NCI-H2107 treated with DMSO at 0.1 percent for 48 hours (cell line): ENCODE measurements at regions not wholly inside any gene's neighbourhood (a gene's known extent, or its start where the extent isn't known, plus 50 kb on each side); places are given as distances from the start of the nearest gene placed in this dataset.
"Not testable (repeated sequence)": the region's sequence is repeated elsewhere in the genome, so short reads cannot be mapped to it uniquely, and the experiment has no call there.

Experiments
- DNase-seq: peaks from one replicate; lab custom pipeline; 2025; ENCODE audit not compliant: unreplicated experiment; lab: John Stamatoyannopoulos, UW

GRCh38 chr5:25570067-25570583 is 925.3 kb upstream of the CDH10 start:
- DNase-seq = no peak

- no peak for DNase-seq
These were observed 924.3 kb upstream of the CDH10 start for GRCh38 chr5:25568989-25569625.

GRCh38 chr5:25568294-25568693 is 923.5 kb upstream of the CDH10 start:
- DNase-seq = no peak

DNA sequence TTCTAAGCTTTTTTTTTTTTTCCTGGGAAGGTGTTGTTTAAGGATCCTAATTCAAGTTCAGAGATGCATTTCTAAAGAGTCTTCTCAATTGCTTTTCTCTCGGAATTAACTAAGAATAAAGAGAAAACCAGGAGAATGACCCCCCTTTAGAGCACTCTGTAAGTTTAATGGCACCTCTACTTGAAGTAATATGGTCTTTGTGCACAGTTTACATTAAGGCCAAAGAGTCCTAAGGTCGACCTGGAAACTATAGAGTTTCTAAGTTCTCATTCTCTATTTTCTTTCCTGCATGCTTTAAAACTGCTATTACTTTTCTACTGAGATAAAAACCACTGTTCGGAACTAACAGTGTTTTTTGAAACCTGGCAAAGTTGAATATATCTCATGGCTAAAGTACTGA is 923.1 kb upstream of the CDH10 start:
- DNase-seq = no peak

- DNase-seq = no peak
These were observed 917.9 kb upstream of the CDH10 start for GRCh38 chr5:25562656-25563055.

DNA sequence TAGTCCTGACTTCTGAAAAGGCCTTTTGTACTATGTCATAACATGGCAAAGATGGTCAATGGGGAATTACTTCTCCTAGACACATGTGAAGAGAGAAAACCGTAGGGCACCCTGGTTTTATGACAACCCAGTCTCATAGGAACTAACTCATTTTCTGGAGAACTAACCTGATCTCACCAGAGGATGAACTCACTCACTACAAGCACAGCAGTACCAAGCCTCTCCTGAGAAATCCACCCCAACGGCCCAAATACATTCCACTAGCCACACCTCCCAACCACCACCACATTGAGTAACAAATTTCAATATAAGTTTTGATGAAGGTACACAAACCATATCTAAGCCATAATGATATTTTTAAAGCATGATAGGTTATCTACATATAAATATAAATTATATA is 909.3 kb upstream of the CDH10 start:
- DNase-seq = no peak

DNA sequence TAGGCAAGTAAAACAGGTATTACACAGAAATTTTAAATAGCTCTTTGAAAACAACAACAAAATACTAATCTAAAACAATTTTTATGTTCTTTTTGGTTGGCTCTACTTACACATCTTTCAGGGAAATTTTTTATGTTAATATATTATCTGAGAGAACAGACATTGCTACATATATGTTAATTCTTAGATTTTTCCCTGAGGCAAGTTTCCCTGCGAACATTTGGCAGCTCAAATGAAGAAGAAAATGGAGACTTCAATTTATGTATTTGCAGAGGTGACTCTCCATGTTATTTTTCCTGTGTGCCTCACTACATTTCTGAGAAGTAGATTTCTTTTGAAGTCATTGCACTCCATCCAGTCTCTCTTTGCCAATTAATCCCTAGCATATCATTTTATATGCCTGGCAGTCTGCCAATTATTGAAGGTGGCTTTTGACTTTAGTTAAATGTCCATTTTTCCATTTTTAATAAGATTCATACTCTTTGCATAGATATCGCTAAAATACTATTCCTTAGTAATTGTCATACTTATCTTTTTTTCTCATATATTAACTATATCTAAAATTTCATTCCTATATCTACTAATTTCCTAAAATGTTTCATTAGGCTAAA is 908.2 kb upstream of the CDH10 start:
- DNase-seq = no peak

GRCh38 chr5:25550793-25551192 is 906.0 kb upstream of the CDH10 start:
- DNase-seq = no peak

- DNase-seq = peak; percentile 21
These were observed 900.0 kb upstream of the CDH10 start for GRCh38 chr5:25544652-25545249.

DNA sequence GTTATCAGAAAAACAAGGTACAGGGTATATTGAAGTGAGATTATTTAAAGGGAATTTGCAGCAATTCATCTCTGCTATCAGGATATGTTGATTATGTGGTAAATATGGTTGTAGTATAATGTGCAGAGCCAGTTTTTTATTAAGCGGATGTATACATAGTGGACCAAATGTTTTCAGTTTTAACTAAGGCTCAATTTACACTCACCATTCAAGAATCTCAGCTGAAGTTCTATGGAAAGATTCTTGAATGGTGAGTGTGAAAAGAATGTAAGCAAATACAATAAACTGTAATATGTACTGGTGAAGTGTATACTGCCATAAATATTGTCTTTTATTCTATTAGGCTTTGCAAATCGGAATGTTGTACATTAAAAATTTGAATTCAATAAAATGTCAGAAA is 895.9 kb upstream of the CDH10 start:
- DNase-seq = no peak

DNA sequence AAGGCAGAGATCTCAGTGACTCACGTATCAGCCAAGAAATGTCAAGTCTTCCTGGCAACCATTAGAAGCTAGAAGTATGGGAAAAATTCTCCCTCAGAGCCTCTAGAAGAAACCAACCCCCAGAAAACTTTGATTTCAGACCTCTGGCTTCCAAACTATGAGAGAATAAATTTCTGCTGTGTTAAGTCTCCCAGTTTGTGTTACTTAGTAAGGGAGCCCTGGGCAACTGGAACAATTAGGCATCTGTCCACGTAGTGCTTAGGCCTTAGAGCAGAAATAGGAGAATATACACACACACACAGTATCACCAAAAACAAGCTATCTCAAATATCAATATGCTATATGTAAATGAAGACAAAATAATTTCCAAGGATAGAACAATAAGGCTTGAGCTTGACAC is 894.8 kb upstream of the CDH10 start:
- no peak for DNase-seq

- DNase-seq = not testable (repeated sequence)
These were observed 891.7 kb upstream of the CDH10 start for GRCh38 chr5:25536461-25536860.

GRCh38 chr5:25516141-25516540 is 871.4 kb upstream of the CDH10 start:
- no peak for DNase-seq

- no peak for DNase-seq
These were observed 870.7 kb upstream of the CDH10 start for GRCh38 chr5:25515525-25515924.

DNA sequence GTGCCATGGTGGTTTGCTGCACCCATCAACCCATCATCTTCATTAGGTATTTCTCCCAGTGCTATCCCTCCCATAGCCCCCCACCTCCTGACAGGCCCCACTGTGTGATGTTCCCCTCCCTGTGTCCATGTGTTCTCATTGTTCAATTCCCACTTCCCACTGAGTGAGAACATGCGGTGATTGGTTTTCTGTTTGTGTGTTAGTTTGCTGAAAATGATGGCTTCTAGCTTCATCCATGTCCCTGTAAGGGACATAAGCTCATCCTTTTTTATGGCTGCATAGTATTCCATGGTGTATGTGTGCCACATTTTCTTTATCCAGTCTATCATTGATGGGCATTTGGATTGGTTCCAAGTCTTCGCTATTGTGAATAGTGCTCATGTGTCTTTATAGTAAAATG is 865.9 kb upstream of the CDH10 start:
- not testable (repeated sequence) for DNase-seq

GRCh38 chr5:25508011-25508410 is 863.2 kb upstream of the CDH10 start:
- DNase-seq = not testable (repeated sequence)

- DNase-seq = no peak
These were observed 855.9 kb upstream of the CDH10 start for GRCh38 chr5:25500635-25501034.

DNA sequence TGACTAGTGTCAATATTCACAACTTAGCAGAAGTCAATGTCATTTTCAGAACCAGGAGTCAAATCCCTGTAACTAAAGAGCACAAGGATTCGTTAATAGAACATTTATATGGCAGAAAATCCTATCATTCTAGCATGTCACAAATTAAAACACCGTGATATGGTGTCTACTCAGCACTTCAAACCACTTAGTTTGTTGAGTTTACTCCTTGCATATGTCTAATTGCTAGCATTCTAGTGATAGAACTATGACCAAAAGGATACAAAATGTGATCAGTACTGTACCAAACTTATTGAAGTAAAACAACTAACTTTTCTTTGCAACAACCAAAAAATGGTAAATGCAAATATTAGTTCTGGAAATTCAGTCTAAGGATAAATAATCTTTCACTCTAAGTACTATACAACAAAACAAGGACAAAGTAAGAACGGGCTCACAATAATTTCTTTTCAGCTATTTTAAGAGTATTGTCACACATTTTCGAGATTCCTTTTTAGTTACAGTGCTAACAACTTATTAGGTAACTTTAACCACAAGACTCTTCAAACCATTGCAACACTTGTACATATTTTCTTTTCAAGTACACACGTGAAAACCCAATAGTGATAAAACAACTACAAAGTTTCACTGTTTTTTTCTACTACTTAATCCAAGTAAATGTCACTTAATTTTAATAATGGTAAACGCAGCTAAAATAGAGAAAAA is 845.2 kb upstream of the CDH10 start:
- no peak for DNase-seq

DNA sequence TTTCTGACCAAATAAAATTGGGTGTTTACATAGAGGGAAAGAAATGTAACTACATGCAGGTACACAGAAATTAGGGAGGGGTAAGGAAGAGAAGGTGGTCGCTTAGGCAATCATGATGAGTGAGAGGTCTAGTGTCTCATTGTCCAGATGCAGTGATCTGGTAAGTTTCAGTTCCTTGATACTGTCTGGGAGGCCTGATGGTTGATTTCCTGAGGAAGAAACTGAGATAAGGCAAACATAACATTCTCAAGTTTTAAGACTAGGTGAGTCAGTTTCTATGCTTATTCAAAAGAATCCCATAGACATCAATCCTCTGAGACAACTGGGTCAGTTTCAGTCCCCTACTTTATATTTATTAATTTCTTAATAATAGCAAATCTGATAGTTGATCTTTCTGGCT is 843.3 kb upstream of the CDH10 start:
- DNase-seq = no peak

- DNase-seq = no peak
These were observed 839.6 kb upstream of the CDH10 start for GRCh38 chr5:25484391-25484790.

- no peak for DNase-seq
These were observed 836.7 kb upstream of the CDH10 start for GRCh38 chr5:25481463-25481862.

- no peak for DNase-seq
These were observed 814.3 kb upstream of the CDH10 start for GRCh38 chr5:25459082-25459481.
